ENCODE measurements at regions not wholly inside any gene's neighbourhood (a gene's known extent, or its start where the extent isn't known, plus 50 kb on each side); places are given as distances from the start of the nearest gene placed in this dataset.

- CTCF ChIA-PET = interaction anchor here (0.6 kb wide), 1 partner anchor 20 kb away, joined by 5 read pairs; no protein-coding TSS in a partner anchor
- Histone ChIP-seq H4K5ac (ENCODE audit: low read depth, low read length) (no peak overlapping the region), H3K56ac (ENCODE audit: extremely low read depth, insufficient read depth, low read length) (no peak overlapping the region), H4K20me1 (ENCODE audit: insufficient read depth, low read length) (no peaks in the 10 kb centered on the region), H3K4me1 (ENCODE audit: control insufficient read depth, insufficient read depth, low read length) (no peaks in the 10 kb centered on the region), H2BK5ac (ENCODE audit: low read depth, low read length, poor library complexity, severe bottlenecking) (no peak overlapping the region), H3K79me1 (ENCODE audit: low read depth in 1 of 2, low read length in 2 of 2) (no peaks in the 10 kb centered on the region), H3K27me3 (ENCODE audit: control insufficient read depth, insufficient read depth, low read length) (no peaks in the 10 kb centered on the region), H3K18ac (ENCODE audit: low read depth, low read length) (no peak overlapping the region), H3K36me3 (ENCODE audit: control insufficient read depth, insufficient read depth, low read length) (no peaks in the 10 kb centered on the region), H3K9me3 (ENCODE audit: control insufficient read depth, insufficient read depth, low read length) (0 out of 2 replicates have a peak, but pooled peaks cover 2% of the 10 kb centered on the region), H2AK9ac (replicated peaks; ENCODE audit: low read depth, low read length, poor library complexity) (no peak overlapping the region), H3K4me3 (ENCODE audit: insufficient read depth, low read depth, low read length) (no peak overlapping the region), H3K4me2 (ENCODE audit: low read depth, low read length) (no peak overlapping the region), H3K4ac (ENCODE audit: low read depth, low read length) (no peak overlapping the region), H3K9me1 (ENCODE audit: insufficient read depth, low read length) (no peaks in the 10 kb centered on the region), H4K8ac (ENCODE audit: low read depth in 2 of 2, low read length in 2 of 2) (no peak overlapping the region), H2BK15ac (ENCODE audit: low read depth, low read length) (no peak overlapping the region), H4K91ac (ENCODE audit: insufficient read depth, low read depth, low read length) (no peak overlapping the region), H2AK5ac (ENCODE audit: low read depth, low read length) (no peak overlapping the region), H2BK20ac (ENCODE audit: low read depth, low read length) (no peak overlapping the region), H3K9ac (ENCODE audit: low read depth, low read length) (no peak overlapping the region), H3K14ac (replicated peaks; ENCODE audit: low read depth, low read length) (no peak overlapping the region), H3K27ac (ENCODE audit: insufficient read depth, low read length) (no peak overlapping the region), H2AFZ (replicated peaks; ENCODE audit: low read length, poor library complexity) (no peak overlapping the region), H3K23ac (ENCODE audit: low read depth, low read length) (no peak overlapping the region), H2BK120ac (ENCODE audit: low read depth, low read length) (no peak overlapping the region)
- intact Hi-C loops (cut with micrococcal nuclease) = no loop called here
- dilution Hi-C loops (cut with HindIII; ENCODE audit: low sequenced_read_pairs, unreplicated experiment) = no loop called here
- WGBS, 2 experiments (ENCODE audit: extremely low coverage in 2 of 2, insufficient read length in 1 of 2) = no CpG with 5 or more reads among the region's 1 CpG
- POLR2A ChIA-PET (ENCODE audit: unreplicated experiment) = no interaction called here
- no peak for ATAC-seq (ENCODE audit: low read depth)
- no TSS peak for BruUV-seq (replicated peaks)
- no peak for DNase-seq
- TF ChIP-seq FOS (IDR thresholded peaks at IDR 0.05; ENCODE audit: low read depth, low read length) = no peak
- TF ChIP-seq USF2 (IDR thresholded peaks at IDR 0.05; ENCODE audit: low read depth, low read length) = no peak
- no peak for TF ChIP-seq CTCF (conservative IDR thresholded peaks at IDR 0.05; ENCODE audit: low read depth, low read length)
- TF ChIP-seq CHD1 (IDR thresholded peaks at IDR 0.05; ENCODE audit: low read depth, low read length) = no peak
- no peak for TF ChIP-seq MXI1 (IDR thresholded peaks at IDR 0.05; ENCODE audit: borderline replicate concordance, low read depth, low read length)
- no peak for TF ChIP-seq MAFK (IDR thresholded peaks at IDR 0.05; ENCODE audit: low read depth, low read length)
- TF ChIP-seq POLR2A (IDR thresholded peaks at IDR 0.05; ENCODE audit: low read depth, low read length) = no peak
- no peak for TF ChIP-seq ELK1 (IDR thresholded peaks at IDR 0.05; ENCODE audit: borderline replicate concordance, low read depth, low read length)
- no peak for TF ChIP-seq CEBPB (IDR thresholded peaks at IDR 0.05; ENCODE audit: low read depth, low read length)
- TF ChIP-seq RCOR1 (IDR thresholded peaks at IDR 0.05; ENCODE audit: insufficient replicate concordance, low read length) = no peak
- TF ChIP-seq RFX5 (IDR thresholded peaks at IDR 0.05; ENCODE audit: low read depth, low read length) = no peak
- TF ChIP-seq BHLHE40 (IDR thresholded peaks at IDR 0.05; ENCODE audit: low read depth, low read length) = no peak
- TF ChIP-seq NFE2L2 (IDR thresholded peaks at IDR 0.05; ENCODE audit: low read depth, low read length) = no peak
- TF ChIP-seq RAD21 (IDR thresholded peaks at IDR 0.05; ENCODE audit: low read length) = no peak
- TF ChIP-seq SMC3 (IDR thresholded peaks at IDR 0.05; ENCODE audit: low read depth, low read length) = no peak
- in situ Hi-C loops (cut with MboI; ENCODE audit: low sequenced_read_pairs) = no loop called here
Measured at GRCh38 chr11:90756617-90757016, 533.8 kb upstream of the CHORDC1 start.

All from IMR-90 (cell line).